Fibroblast of lung (primary cell): ENCODE measurements at regions not wholly inside any gene's neighbourhood (a gene's known extent, or its start where the extent isn't known, plus 50 kb on each side); places are given as distances from the start of the nearest gene placed in this dataset.

Source experiments
- DNase-seq, 2 donors: peaks; one replicate each; pipeline versions ENCODE4 v3.0.0 to v3.0.0-alpha.2; 2010; ENCODE audit warnings: low read depth in 2 of 2
- H2AFZ ChIP-seq: 2 replicates; pipeline ENCODE4 v1.5.1; 2012; ENCODE audit warnings: low read length, control low read depth, inconsistent platforms
- H3K27ac ChIP-seq: 2 replicates; pipeline ENCODE4 v1.5.1; 2011; ENCODE audit warnings: low read length, control low read depth; ENCODE audit not compliant: insufficient read depth
- H3K27me3 ChIP-seq: 2 replicates; pipeline ENCODE4 v1.5.1; 2011; ENCODE audit warnings: mild to moderate bottlenecking, low read length; ENCODE audit not compliant: control insufficient read depth, insufficient read depth
- H3K36me3 ChIP-seq: 2 replicates; pipeline ENCODE4 v1.5.1; 2011; ENCODE audit warnings: low read length; ENCODE audit not compliant: control insufficient read depth, insufficient read depth
- H3K4me1 ChIP-seq: 2 replicates; pipeline ENCODE4 v1.5.1; 2011; ENCODE audit warnings: low read length; ENCODE audit not compliant: control insufficient read depth, insufficient read depth; ENCODE audit errors: extremely low read depth
- H3K4me2 ChIP-seq: 2 replicates; pipeline ENCODE4 v1.5.1; 2011; ENCODE audit warnings: low read length, control low read depth; ENCODE audit not compliant: insufficient read depth; ENCODE audit errors: extremely low read depth
- H3K4me3 ChIP-seq, 4 experiments: fragments of 200-600 bp in 1 of 4; sonication (generic) in 1 of 4; replicated peaks in 1 of 4; 2 replicates each; pipeline ENCODE4 v1.5.1; 2011 to 2016; ENCODE audit warnings: low read length in 4 of 4, low read depth in 3 of 4, mild to moderate bottlenecking in 3 of 4, control low read depth in 2 of 4, inconsistent platforms in 1 of 4, mixed read lengths in 1 of 4; ENCODE audit not compliant: insufficient read depth in 1 of 4; ENCODE audit errors: control extremely low read depth in 1 of 4
- H3K79me2 ChIP-seq: 2 replicates; pipeline ENCODE4 v1.5.1; 2012; ENCODE audit warnings: mild to moderate bottlenecking, low read length, inconsistent platforms; ENCODE audit not compliant: control insufficient read depth, insufficient read depth
- H3K9ac ChIP-seq: 2 replicates; pipeline ENCODE4 v1.5.1; 2011; ENCODE audit warnings: mild to moderate bottlenecking, low read length, control low read depth; ENCODE audit not compliant: insufficient read depth
- H3K9me3 ChIP-seq: 2 replicates; pipeline ENCODE4 v1.5.1; 2012; ENCODE audit warnings: low read depth, low read length; ENCODE audit not compliant: control insufficient read depth, insufficient read depth
- H4K20me1 ChIP-seq: 2 replicates; pipeline ENCODE4 v1.5.1; 2011; ENCODE audit warnings: low read length; ENCODE audit not compliant: control insufficient read depth, insufficient read depth; ENCODE audit errors: extremely low read depth
- EZH2 ChIP-seq: IDR thresholded peaks from 2 replicates; pipeline ENCODE4 v1.5.1; 2012; ENCODE audit warnings: low read length, control low read depth, mild to moderate bottlenecking; ENCODE audit errors: missing control alignments
- TF ChIP-seq, protein P1 (sequence below), 2 donors: IDR thresholded peaks in 1 of 2; conservative IDR thresholded peaks in 1 of 2; 1 replicate in 1 of 2; 2 replicates in 1 of 2; pipeline ENCODE4 v1.5.1; 2011 to 2012; ENCODE audit warnings: low read length in 2 of 2, control low read depth in 1 of 2, inconsistent platforms in 1 of 2, low read depth in 1 of 2, mild to moderate bottlenecking in 1 of 2

DNA sequence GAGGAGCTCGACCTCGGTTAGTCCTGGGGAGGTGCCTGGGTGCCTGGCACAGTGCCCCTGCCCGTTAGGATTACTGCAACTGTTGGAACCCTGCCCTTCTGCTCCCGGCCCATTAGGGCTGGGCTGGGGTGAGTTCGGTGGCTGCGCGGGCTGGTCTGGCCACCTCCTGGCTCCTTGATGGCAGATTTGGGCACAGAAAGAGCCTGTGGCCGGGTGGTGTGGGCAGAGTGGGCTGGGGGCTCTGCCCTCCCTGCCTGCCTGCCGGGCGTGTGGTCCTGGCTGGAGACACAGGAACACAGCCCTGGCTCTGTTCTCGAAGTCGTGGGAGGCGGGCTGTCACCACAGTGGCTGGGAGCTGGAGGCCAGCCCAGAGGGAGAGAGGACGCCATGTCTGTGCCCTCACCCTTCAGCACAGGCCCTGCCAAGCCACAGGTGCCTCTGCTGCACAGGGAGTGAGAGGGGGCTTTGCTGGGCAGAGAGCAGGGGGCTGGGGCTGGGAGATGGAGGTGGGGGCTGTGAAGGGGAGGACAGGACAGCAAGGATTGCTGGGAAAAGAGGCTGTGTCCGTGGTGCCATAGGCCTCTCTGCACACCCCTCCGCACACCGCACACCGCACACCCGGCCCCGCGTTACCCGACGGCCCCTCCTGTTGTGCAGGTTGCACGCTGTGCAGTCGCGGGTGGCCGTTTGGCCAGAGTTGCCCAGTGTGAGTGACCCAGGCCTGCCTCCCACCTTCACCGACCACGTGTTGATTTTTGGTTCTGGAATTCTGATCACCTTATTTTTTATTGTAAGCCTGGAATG lies 236.6 kb upstream of the GSE1 start:
- H3K36me3 ChIP-seq = no peaks in the 10 kb centered on the region
- H3K9ac ChIP-seq = no peak overlapping the region
- peaks cover 10% of the 10 kb centered on the region for H3K4me1 ChIP-seq
- peak in 1 of 2 donors; percentile 34 for DNase-seq
- H4K20me1 ChIP-seq = no peaks in the 10 kb centered on the region
- no peaks in the 10 kb centered on the region for H3K79me2 ChIP-seq
- TF ChIP-seq, protein P1, sequence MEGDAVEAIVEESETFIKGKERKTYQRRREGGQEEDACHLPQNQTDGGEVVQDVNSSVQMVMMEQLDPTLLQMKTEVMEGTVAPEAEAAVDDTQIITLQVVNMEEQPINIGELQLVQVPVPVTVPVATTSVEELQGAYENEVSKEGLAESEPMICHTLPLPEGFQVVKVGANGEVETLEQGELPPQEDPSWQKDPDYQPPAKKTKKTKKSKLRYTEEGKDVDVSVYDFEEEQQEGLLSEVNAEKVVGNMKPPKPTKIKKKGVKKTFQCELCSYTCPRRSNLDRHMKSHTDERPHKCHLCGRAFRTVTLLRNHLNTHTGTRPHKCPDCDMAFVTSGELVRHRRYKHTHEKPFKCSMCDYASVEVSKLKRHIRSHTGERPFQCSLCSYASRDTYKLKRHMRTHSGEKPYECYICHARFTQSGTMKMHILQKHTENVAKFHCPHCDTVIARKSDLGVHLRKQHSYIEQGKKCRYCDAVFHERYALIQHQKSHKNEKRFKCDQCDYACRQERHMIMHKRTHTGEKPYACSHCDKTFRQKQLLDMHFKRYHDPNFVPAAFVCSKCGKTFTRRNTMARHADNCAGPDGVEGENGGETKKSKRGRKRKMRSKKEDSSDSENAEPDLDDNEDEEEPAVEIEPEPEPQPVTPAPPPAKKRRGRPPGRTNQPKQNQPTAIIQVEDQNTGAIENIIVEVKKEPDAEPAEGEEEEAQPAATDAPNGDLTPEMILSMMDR (conservative IDR thresholded peaks at IDR 0.05 in 1 of 2, IDR thresholded peaks at IDR 0.05 in 1 of 2; ENCODE audit: low read depth in 1 of 2, low read length in 2 of 2) = no peak
- TF ChIP-seq EZH2 = no peak
- H2AFZ ChIP-seq = no peak overlapping the region
- no peaks in the 10 kb centered on the region for H3K27me3 ChIP-seq
- H3K4me2 ChIP-seq = peak overlapping the region; percentile 54
- no peak overlapping the region for H3K27ac ChIP-seq
- H3K4me3 ChIP-seq = no peak overlapping the region
- H3K9me3 ChIP-seq = no peaks in the 10 kb centered on the region

DNA sequence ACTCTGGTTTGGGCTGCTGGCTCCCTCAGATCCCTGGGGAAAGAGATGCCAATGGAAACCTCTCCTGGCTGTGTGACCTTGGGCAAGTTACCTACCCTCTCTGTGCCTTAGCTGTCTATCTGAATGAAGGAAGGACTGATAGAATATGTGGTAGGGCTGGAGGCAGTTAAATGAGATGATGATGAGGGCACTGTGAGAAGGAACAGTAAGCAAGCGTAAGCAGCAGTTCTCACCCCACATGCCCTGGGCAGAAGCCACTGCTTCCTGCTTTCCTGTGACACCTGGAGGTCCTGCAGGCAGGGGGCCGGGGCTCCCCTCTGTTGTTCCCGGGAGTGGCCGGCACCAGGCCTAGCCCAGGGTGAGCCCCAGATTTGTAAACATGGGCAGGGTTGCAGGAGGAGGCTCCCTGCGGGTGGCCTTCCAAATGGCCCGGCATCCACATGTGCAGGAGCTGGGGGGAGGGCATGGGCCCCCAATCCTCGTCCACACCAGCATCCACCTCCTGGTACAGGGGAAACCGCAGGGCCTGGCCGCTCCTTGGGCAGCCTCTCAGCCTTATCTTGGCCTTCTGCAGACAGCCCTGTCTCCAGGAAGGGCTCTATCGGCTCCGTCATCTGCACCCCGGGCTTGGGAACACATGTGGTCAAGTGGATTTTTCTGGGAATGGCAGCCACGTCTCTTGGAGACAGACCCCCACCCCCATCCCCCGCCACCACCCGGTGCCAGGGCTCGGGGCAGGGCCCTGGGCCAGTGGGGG lies 235.6 kb upstream of the GSE1 start:
- Histone ChIP-seq H3K27me3 (no peaks in the 10 kb centered on the region), H3K4me1 (peaks cover 9% of the 10 kb centered on the region), H3K9ac (no peak overlapping the region), H4K20me1 (no peaks in the 10 kb centered on the region), H3K36me3 (no peaks in the 10 kb centered on the region), H2AFZ (no peak overlapping the region), H3K79me2 (no peaks in the 10 kb centered on the region), H3K27ac (no peak overlapping the region), H3K9me3 (no peaks in the 10 kb centered on the region), H3K4me2 (no peak overlapping the region), H3K4me3 (no peak overlapping the region)
- DNase-seq = peak in 1 of 2 donors; percentile 29
- TF ChIP-seq, protein P1 (conservative IDR thresholded peaks at IDR 0.05 in 1 of 2, IDR thresholded peaks at IDR 0.05 in 1 of 2; ENCODE audit: low read depth in 1 of 2, low read length in 2 of 2) = no peak
- no peak for TF ChIP-seq EZH2
